K562 (cell line): ENCODE measurements at regions not wholly inside any gene's neighbourhood (a gene's known extent, or its start where the extent isn't known, plus 50 kb on each side); places are given as distances from the start of the nearest gene placed in this dataset.

Source experiments
- BCL6 ChIP-seq: fragments of 250-450 bp; sonication (Bioruptor Pico); IDR thresholded peaks from 2 replicates; pipeline ENCODE4 v1.4.0; 2020
- POLR2A ChIP-seq: fragments of 450-650 bp; conservative IDR thresholded peaks from 2 replicates; pipeline ENCODE4 v1.6.1; 2016
- ZFP30 ChIP-seq: fragments of 250-450 bp; sonication (Bioruptor Pico); IDR thresholded peaks from 2 replicates; pipeline ENCODE4 v1.8.0; 2022; ENCODE audit warnings: moderate library complexity, mild to moderate bottlenecking, inconsistent platforms, borderline replicate concordance
- ZNF175 ChIP-seq: fragments of 200-800 bp; sonication (Bioruptor generic); IDR thresholded peaks from 2 replicates; pipeline ENCODE4 v1.6.1; 2016; ENCODE audit warnings: low read depth, mild to moderate bottlenecking, missing genetic modification characterization, missing compliant biosample characterization
- ZNF644 ChIP-seq: fragments of 200-800 bp; sonication (Bioruptor generic); IDR thresholded peaks from 2 replicates; pipeline ENCODE4 v1.6.1; 2016; ENCODE audit warnings: low read depth, missing genetic modification characterization, missing compliant biosample characterization
- TF ChIP-seq, protein P1 (sequence below), 2 experiments: fragments of 150-350 bp in 1 of 2; IDR thresholded peaks; 2 replicates each; pipeline ENCODE4 v1.6.1; 2012 to 2016; ENCODE audit warnings: low read depth in 2 of 2, low read length in 2 of 2, mild to moderate bottlenecking in 1 of 2, moderate library complexity in 1 of 2
- TF ChIP-seq, protein P2 (sequence below): sonication (generic); formaldehyde crosslinking; IDR thresholded peaks from 2 replicates; pipeline ENCODE4 v1.8.1; 2023; ENCODE audit warnings: mild to moderate bottlenecking, missing genetic modification reagents
- TF ChIP-seq, protein P3 (sequence below): fragments of 450-650 bp; formaldehyde crosslinking; IDR thresholded peaks from 2 replicates; pipeline ENCODE4 v1.4.0; 2020; ENCODE audit warnings: mild to moderate bottlenecking

DNA sequence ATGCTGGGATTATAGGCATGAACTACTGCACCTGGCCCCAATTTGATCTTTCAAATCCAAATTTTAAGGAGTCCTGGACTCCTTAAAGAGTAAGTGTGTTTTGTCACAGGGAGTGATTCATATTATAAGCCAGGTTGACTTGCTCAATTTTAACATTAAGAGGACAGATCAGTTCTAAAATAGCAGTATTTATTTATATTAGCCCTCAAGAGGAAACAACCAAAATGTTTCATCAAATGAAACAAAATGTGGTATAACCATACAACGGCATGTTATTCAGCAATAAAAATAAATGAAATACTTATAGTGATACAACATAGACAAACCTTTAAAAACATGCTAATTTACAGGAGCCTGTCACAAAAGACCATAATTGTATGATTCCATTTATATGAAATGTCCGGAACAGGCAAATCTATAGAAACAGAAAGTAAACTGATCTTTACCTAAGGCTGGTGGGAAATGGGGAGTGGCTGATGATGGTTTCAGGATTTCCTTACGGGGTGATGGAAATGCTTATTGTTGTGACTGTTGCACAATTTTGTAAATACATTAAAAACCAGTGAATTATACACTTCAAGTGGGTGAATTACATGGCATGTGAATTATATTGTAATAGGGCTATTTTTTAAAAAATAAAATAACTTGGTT is 637.4 kb downstream of the MMUT start (continued):
- no peak for TF ChIP-seq ZNF175 (CRISPR knock-in tag)
- TF ChIP-seq, protein P1, sequence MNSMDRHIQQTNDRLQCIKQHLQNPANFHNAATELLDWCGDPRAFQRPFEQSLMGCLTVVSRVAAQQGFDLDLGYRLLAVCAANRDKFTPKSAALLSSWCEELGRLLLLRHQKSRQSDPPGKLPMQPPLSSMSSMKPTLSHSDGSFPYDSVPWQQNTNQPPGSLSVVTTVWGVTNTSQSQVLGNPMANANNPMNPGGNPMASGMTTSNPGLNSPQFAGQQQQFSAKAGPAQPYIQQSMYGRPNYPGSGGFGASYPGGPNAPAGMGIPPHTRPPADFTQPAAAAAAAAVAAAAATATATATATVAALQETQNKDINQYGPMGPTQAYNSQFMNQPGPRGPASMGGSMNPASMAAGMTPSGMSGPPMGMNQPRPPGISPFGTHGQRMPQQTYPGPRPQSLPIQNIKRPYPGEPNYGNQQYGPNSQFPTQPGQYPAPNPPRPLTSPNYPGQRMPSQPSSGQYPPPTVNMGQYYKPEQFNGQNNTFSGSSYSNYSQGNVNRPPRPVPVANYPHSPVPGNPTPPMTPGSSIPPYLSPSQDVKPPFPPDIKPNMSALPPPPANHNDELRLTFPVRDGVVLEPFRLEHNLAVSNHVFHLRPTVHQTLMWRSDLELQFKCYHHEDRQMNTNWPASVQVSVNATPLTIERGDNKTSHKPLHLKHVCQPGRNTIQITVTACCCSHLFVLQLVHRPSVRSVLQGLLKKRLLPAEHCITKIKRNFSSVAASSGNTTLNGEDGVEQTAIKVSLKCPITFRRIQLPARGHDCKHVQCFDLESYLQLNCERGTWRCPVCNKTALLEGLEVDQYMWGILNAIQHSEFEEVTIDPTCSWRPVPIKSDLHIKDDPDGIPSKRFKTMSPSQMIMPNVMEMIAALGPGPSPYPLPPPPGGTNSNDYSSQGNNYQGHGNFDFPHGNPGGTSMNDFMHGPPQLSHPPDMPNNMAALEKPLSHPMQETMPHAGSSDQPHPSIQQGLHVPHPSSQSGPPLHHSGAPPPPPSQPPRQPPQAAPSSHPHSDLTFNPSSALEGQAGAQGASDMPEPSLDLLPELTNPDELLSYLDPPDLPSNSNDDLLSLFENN (IDR thresholded peaks at IDR 0.05; ENCODE audit: low read depth in 2 of 2, low read length in 2 of 2) = no peak
- no peak for TF ChIP-seq ZNF644 (tag)
- TF ChIP-seq, protein P2, sequence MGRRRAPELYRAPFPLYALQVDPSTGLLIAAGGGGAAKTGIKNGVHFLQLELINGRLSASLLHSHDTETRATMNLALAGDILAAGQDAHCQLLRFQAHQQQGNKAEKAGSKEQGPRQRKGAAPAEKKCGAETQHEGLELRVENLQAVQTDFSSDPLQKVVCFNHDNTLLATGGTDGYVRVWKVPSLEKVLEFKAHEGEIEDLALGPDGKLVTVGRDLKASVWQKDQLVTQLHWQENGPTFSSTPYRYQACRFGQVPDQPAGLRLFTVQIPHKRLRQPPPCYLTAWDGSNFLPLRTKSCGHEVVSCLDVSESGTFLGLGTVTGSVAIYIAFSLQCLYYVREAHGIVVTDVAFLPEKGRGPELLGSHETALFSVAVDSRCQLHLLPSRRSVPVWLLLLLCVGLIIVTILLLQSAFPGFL (CRISPR knock-in tag) = no peak
- TF ChIP-seq, protein P3, sequence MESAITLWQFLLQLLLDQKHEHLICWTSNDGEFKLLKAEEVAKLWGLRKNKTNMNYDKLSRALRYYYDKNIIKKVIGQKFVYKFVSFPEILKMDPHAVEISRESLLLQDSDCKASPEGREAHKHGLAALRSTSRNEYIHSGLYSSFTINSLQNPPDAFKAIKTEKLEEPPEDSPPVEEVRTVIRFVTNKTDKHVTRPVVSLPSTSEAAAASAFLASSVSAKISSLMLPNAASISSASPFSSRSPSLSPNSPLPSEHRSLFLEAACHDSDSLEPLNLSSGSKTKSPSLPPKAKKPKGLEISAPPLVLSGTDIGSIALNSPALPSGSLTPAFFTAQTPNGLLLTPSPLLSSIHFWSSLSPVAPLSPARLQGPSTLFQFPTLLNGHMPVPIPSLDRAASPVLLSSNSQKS (CRISPR knock-in tag) = no peak
- TF ChIP-seq ZFP30 (CRISPR knock-in tag) = no peak
- TF ChIP-seq BCL6 (CRISPR knock-in tag) = no peak
- TF ChIP-seq POLR2A = no peak
